COLO829 (cell line): ENCODE measurements at regions not wholly inside any gene's neighbourhood (a gene's known extent, or its start where the extent isn't known, plus 50 kb on each side); places are given as distances from the start of the nearest gene placed in this dataset.
"Not testable (repeated sequence)": the region's sequence is repeated elsewhere in the genome, so short reads cannot be mapped to it uniquely, and the experiment has no call there.

ENCODE experiments used
- DNase-seq: peaks from one replicate; pipeline ENCODE4 v3.0.0; 2012; ENCODE audit warnings: low spot score

- not testable (repeated sequence) for DNase-seq
Observed at GRCh38 chr11:67804435-67805252, 130.2 kb upstream of the ALDH3B2 start.

- not testable (repeated sequence) for DNase-seq
Observed at GRCh38 chr11:67803519-67803918, 129.1 kb upstream of the ALDH3B2 start.

- not testable (repeated sequence) for DNase-seq
Observed at GRCh38 chr11:67803055-67803454, 128.6 kb upstream of the ALDH3B2 start.

- DNase-seq, result not testable (repeated sequence)
Observed at GRCh38 chr11:67802623-67803022, 128.2 kb upstream of the ALDH3B2 start.

GRCh38 chr11:67801397-67801796 lies 127.0 kb upstream of the ALDH3B2 start:
- DNase-seq, result not testable (repeated sequence)

GRCh38 chr11:67800591-67800990 lies 126.2 kb upstream of the ALDH3B2 start:
- not testable (repeated sequence) for DNase-seq

- not testable (repeated sequence) for DNase-seq
Observed at GRCh38 chr11:67799808-67800207, 125.4 kb upstream of the ALDH3B2 start.

GRCh38 chr11:67797726-67798521 lies 123.5 kb upstream of the ALDH3B2 start:
- not testable (repeated sequence) for DNase-seq

GRCh38 chr11:67795746-67796145 lies 121.3 kb upstream of the ALDH3B2 start:
- no peak for DNase-seq

GRCh38 chr11:67793750-67794149 lies 119.3 kb upstream of the ALDH3B2 start:
- DNase-seq, result not testable (repeated sequence)

GRCh38 chr11:67792273-67792990 lies 118.0 kb upstream of the ALDH3B2 start:
- not testable (repeated sequence) for DNase-seq

GRCh38 chr11:67791598-67792170 lies 117.3 kb upstream of the ALDH3B2 start:
- peak; percentile 8 for DNase-seq

- DNase-seq, result not testable (repeated sequence)
Observed at GRCh38 chr11:67788341-67788695, 113.9 kb upstream of the ALDH3B2 start.

- DNase-seq, result not testable (repeated sequence)
Observed at GRCh38 chr11:67787681-67788340, 113.4 kb upstream of the ALDH3B2 start.

- DNase-seq, result not testable (repeated sequence)
Observed at GRCh38 chr11:67781967-67782366, 107.5 kb upstream of the ALDH3B2 start.

GRCh38 chr11:67781506-67781905 lies 107.1 kb upstream of the ALDH3B2 start:
- DNase-seq, result not testable (repeated sequence)

GRCh38 chr11:67780056-67780455 lies 105.6 kb upstream of the ALDH3B2 start:
- no peak for DNase-seq

- not testable (repeated sequence) for DNase-seq
Observed at GRCh38 chr11:67779189-67779875, 104.9 kb upstream of the ALDH3B2 start.

GRCh38 chr11:67776852-67777520 lies 102.6 kb upstream of the ALDH3B2 start:
- no peak for DNase-seq

GRCh38 chr11:67774175-67774574 lies 99.8 kb upstream of the ALDH3B2 start:
- DNase-seq, result not testable (repeated sequence)
